ENCODE measurements at regions not wholly inside any gene's neighbourhood (a gene's known extent, or its start where the extent isn't known, plus 50 kb on each side); places are given as distances from the start of the nearest gene placed in this dataset.

GRCh38 chr2:145067549-145068030 is 547.7 kb upstream of the ZEB2 start:
- no peaks in the 10 kb centered on the region for H3K36me3 ChIP-seq
- H3K9me3 ChIP-seq = peaks cover 0 to 8% of the 10 kb centered on the region in 2 donors
- H3K4me3 ChIP-seq = no peak overlapping the region
- DNase-seq = no peak
- no peak for TF ChIP-seq CTCF (IDR thresholded peaks at IDR 0.05)
- no peak for ATAC-seq
- intact Hi-C loops (cut with DNase I) = no loop called here
- no peak overlapping the region for H3K27ac ChIP-seq
- peaks cover 0 to 5% of the 10 kb centered on the region in 2 donors for H3K4me1 ChIP-seq
- no peaks in the 10 kb centered on the region for H3K27me3 ChIP-seq

GRCh38 chr2:145066856-145067548 is 547.1 kb upstream of the ZEB2 start:
- no peak for TF ChIP-seq CTCF (IDR thresholded peaks at IDR 0.05)
- H3K9me3 ChIP-seq = peaks cover 0 to 8% of the 10 kb centered on the region in 2 donors
- intact Hi-C loops (cut with DNase I) = no loop called here
- ATAC-seq = no peak
- H3K4me3 ChIP-seq = no peak overlapping the region
- peak in 1 of 4 donors; percentile 16 for DNase-seq
- no peaks in the 10 kb centered on the region for H3K27me3 ChIP-seq
- H3K4me1 ChIP-seq = peaks cover 0 to 5% of the 10 kb centered on the region in 2 donors
- no peaks in the 10 kb centered on the region for H3K36me3 ChIP-seq
- peak overlapping the region; percentile 43 to 80 for H3K27ac ChIP-seq

- Histone ChIP-seq H3K27ac (peak overlapping the region; percentile 43 to 80), H3K36me3 (no peaks in the 10 kb centered on the region), H3K27me3 (no peaks in the 10 kb centered on the region), H3K9me3 (peaks cover 0 to 8% of the 10 kb centered on the region in 2 donors), H3K4me3 (no peak overlapping the region), H3K4me1 (peaks cover 0 to 5% of the 10 kb centered on the region in 2 donors)
- no peak for TF ChIP-seq CTCF (IDR thresholded peaks at IDR 0.05)
- DNase-seq (peak in 2 of 4 donors; percentile 28 to 36), ATAC-seq (peak; percentile 49)
- intact Hi-C loops (cut with DNase I) = no loop called here
These were observed 546.3 kb upstream of the ZEB2 start for GRCh38 chr2:145066151-145066661.

- Histone ChIP-seq H3K9me3 (peaks cover 0 to 8% of the 10 kb centered on the region in 2 donors), H3K36me3 (no peaks in the 10 kb centered on the region), H3K27ac (no peak overlapping the region), H3K4me1 (peaks cover 0 to 5% of the 10 kb centered on the region in 2 donors), H3K27me3 (no peaks in the 10 kb centered on the region), H3K4me3 (no peak overlapping the region)
- intact Hi-C loops (cut with DNase I) = no loop called here
- ATAC-seq (peak; percentile 43), DNase-seq (no peak)
- TF ChIP-seq CTCF (IDR thresholded peaks at IDR 0.05) = no peak
These were observed 545.4 kb upstream of the ZEB2 start for GRCh38 chr2:145065342-145065741.

- no peaks in the 10 kb centered on the region for H3K27me3 ChIP-seq
- TF ChIP-seq CTCF (IDR thresholded peaks at IDR 0.05) = no peak
- peaks cover 0 to 5% of the 10 kb centered on the region in 2 donors for H3K4me1 ChIP-seq
- H3K4me3 ChIP-seq = no peak overlapping the region
- peaks cover 0 to 1% of the 10 kb centered on the region in 2 donors for H3K9me3 ChIP-seq
- ATAC-seq = no peak
- H3K27ac ChIP-seq = no peak overlapping the region
- no peak for DNase-seq
- intact Hi-C loops (cut with DNase I) = no loop called here
- no peaks in the 10 kb centered on the region for H3K36me3 ChIP-seq
These were observed 544.6 kb upstream of the ZEB2 start for GRCh38 chr2:145064511-145064910.

Data from left lung (tissue), 4 donors.